H1 (cell line): ENCODE measurements at regions not wholly inside any gene's neighbourhood (a gene's known extent, or its start where the extent isn't known, plus 50 kb on each side); places are given as distances from the start of the nearest gene placed in this dataset.

Source experiments
- CEBPB ChIP-seq: IDR thresholded peaks from 2 replicates; pipeline ENCODE4 v1.6.1; 2012; ENCODE audit warnings: low read depth, low read length
- GABPA ChIP-seq: IDR thresholded peaks from 2 replicates; pipeline ENCODE4 v1.6.1; 2011; ENCODE audit warnings: mild to moderate bottlenecking, low read length, moderate library complexity, borderline replicate concordance; ENCODE audit not compliant: insufficient read depth
- JUN ChIP-seq: IDR thresholded peaks from 2 replicates; pipeline ENCODE4 v1.6.1; 2011; ENCODE audit warnings: low read depth, mild to moderate bottlenecking, improper control_type of control experiment, low read length
- KDM1A ChIP-seq: fragments of 200-600, 300-600 bp; sonication (generic); IDR thresholded peaks from 2 replicates; pipeline ENCODE4 v1.7.1; 2016; ENCODE audit warnings: mild to moderate bottlenecking, low read length, borderline replicate concordance
- TF ChIP-seq, protein P1 (sequence below): IDR thresholded peaks from 2 replicates; pipeline ENCODE4 v1.6.1; 2011; ENCODE audit warnings: low read length, improper control_type of control experiment

DNA sequence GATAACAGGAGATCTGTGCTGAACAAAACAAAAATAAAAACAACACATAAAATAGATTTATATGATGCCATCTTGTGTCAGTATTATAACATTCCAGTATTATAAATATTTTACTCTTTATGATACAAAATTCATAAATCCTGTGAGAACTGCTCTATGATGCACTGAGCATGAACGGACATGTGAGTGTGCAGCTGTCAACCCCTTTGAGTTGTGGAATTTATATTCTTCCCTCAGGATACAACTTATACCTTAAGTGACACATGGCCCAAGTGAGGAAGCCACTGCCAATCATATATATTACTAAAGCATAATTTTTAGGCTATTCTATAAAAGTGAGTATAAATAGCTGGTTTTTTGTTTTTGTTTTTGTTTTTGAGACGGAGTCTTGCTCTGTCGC, 116.0 kb upstream of the OR13F1 start (continued):
- TF ChIP-seq, protein P1, sequence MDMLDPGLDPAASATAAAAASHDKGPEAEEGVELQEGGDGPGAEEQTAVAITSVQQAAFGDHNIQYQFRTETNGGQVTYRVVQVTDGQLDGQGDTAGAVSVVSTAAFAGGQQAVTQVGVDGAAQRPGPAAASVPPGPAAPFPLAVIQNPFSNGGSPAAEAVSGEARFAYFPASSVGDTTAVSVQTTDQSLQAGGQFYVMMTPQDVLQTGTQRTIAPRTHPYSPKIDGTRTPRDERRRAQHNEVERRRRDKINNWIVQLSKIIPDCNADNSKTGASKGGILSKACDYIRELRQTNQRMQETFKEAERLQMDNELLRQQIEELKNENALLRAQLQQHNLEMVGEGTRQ, result no peak
- no peak for TF ChIP-seq CEBPB
- TF ChIP-seq JUN, result no peak
- TF ChIP-seq GABPA, result no peak
- TF ChIP-seq KDM1A, result no peak
